Mesenchymal stem cell (in vitro differentiated cells and primary cell): ENCODE measurements at regions not wholly inside any gene's neighbourhood (a gene's known extent, or its start where the extent isn't known, plus 50 kb on each side); places are given as distances from the start of the nearest gene placed in this dataset.
"Not testable (repeated sequence)": the region's sequence is repeated elsewhere in the genome, so short reads cannot be mapped to it uniquely, and the experiment has no call there.

Experiments used
- DNase-seq: peaks from one replicate; pipeline ENCODE4 v3.0.0-alpha.2; 2013
- H2AFZ ChIP-seq: one replicate; pipeline ENCODE4 v1.6.1; 2013; ENCODE audit warnings: low read depth, mild to moderate bottlenecking, control low read depth, inconsistent platforms, low read length, moderate library complexity
- H2AK5ac ChIP-seq: 2 replicates; pipeline ENCODE4 v1.6.1; 2013; ENCODE audit warnings: low read length, moderate library complexity, mild to moderate bottlenecking, inconsistent platforms; ENCODE audit not compliant: severe bottlenecking
- H2BK120ac ChIP-seq: one replicate; pipeline ENCODE4 v1.6.1; 2013; ENCODE audit warnings: low read depth, mild to moderate bottlenecking, inconsistent platforms, low read length, moderate library complexity
- H2BK12ac ChIP-seq, 2 experiments: one replicate each; pipeline ENCODE4 v1.6.1; 2013; ENCODE audit warnings: inconsistent platforms in 2 of 2, low read length in 2 of 2, mild to moderate bottlenecking in 2 of 2, moderate library complexity in 2 of 2, control low read depth in 1 of 2
- H2BK15ac ChIP-seq: one replicate; pipeline ENCODE4 v1.6.1; 2013; ENCODE audit warnings: mild to moderate bottlenecking, low read depth, inconsistent platforms; ENCODE audit not compliant: poor library complexity, severe bottlenecking
- H2BK5ac ChIP-seq: 2 replicates; pipeline ENCODE4 v1.6.1; 2013; ENCODE audit warnings: low read depth, mild to moderate bottlenecking, low read length, control low read depth, inconsistent platforms; ENCODE audit not compliant: poor library complexity, severe bottlenecking
- H3K14ac ChIP-seq, 2 experiments: one replicate each; pipeline ENCODE4 v1.6.1; 2013; ENCODE audit warnings: inconsistent platforms in 2 of 2, low read length in 2 of 2, control low read depth in 1 of 2, mild to moderate bottlenecking in 1 of 2, moderate library complexity in 1 of 2
- H3K18ac ChIP-seq, 2 experiments: one replicate each; pipeline ENCODE4 v1.6.1; 2013; ENCODE audit warnings: inconsistent platforms in 2 of 2, low read length in 2 of 2, control low read depth in 1 of 2, low read depth in 1 of 2, mild to moderate bottlenecking in 1 of 2
- H3K23ac ChIP-seq, 2 experiments: one replicate each; pipeline ENCODE4 v1.6.1; 2013; ENCODE audit warnings: inconsistent platforms in 2 of 2, low read length in 2 of 2, mild to moderate bottlenecking in 2 of 2, moderate library complexity in 2 of 2, control low read depth in 1 of 2
- H3K27ac ChIP-seq: 2 replicates; pipeline ENCODE4 v1.5.1; 2013; ENCODE audit warnings: mild to moderate bottlenecking, moderate library complexity, low read length, control low read depth, inconsistent platforms; ENCODE audit not compliant: poor library complexity, severe bottlenecking
- H3K27me3 ChIP-seq, 2 experiments: 2 replicates each; pipeline versions ENCODE4 v1.6.1 to v1.7.0; 2013; ENCODE audit warnings: low read length in 2 of 2, mild to moderate bottlenecking in 2 of 2, moderate library complexity in 2 of 2, control low read depth in 1 of 2, inconsistent platforms in 1 of 2; ENCODE audit not compliant: control insufficient read depth in 1 of 2, insufficient read depth in 1 of 2
- H3K36me3 ChIP-seq, 2 experiments: 2 replicates each; pipeline versions ENCODE4 v1.6.1 to v1.7.0; 2013; ENCODE audit warnings: low read length in 2 of 2, control low read depth in 1 of 2, inconsistent platforms in 1 of 2, low read depth in 1 of 2, mild to moderate bottlenecking in 1 of 2; ENCODE audit not compliant: insufficient read depth in 2 of 2, control insufficient read depth in 1 of 2
- H3K4ac ChIP-seq, 2 experiments: one replicate each; pipeline ENCODE4 v1.6.1; 2013; ENCODE audit warnings: inconsistent platforms in 2 of 2, low read length in 2 of 2, mild to moderate bottlenecking in 2 of 2, moderate library complexity in 2 of 2, control low read depth in 1 of 2, low read depth in 1 of 2
- H3K4me1 ChIP-seq: 2 replicates; pipeline ENCODE4 v1.6.1; 2013; ENCODE audit warnings: low read depth, low read length, control low read depth; ENCODE audit not compliant: control insufficient read depth, insufficient read depth
- H3K4me2 ChIP-seq: 2 replicates; pipeline ENCODE4 v1.6.1; 2013; ENCODE audit warnings: low read length, mild to moderate bottlenecking, inconsistent platforms; ENCODE audit not compliant: poor library complexity, severe bottlenecking
- H3K4me3 ChIP-seq, 2 experiments: 2 replicates each; pipeline versions ENCODE4 v1.5.1 to v1.7.0; 2013; ENCODE audit warnings: low read length in 2 of 2, mild to moderate bottlenecking in 2 of 2, control low read depth in 1 of 2, low read depth in 1 of 2; ENCODE audit not compliant: insufficient read depth in 1 of 2
- H3K79me1 ChIP-seq: replicated peaks from 2 replicates; pipeline ENCODE4 v1.6.1; 2013; ENCODE audit warnings: mild to moderate bottlenecking, control low read depth, low read length, inconsistent platforms; ENCODE audit not compliant: poor library complexity, severe bottlenecking
- H3K9ac ChIP-seq: 2 replicates; pipeline ENCODE4 v1.7.0; 2013; ENCODE audit warnings: mild to moderate bottlenecking, low read length, moderate library complexity
- H3K9me3 ChIP-seq: 2 replicates; pipeline ENCODE4 v1.7.0; 2013; ENCODE audit warnings: mild to moderate bottlenecking, low read length; ENCODE audit not compliant: control insufficient read depth
- H4K8ac ChIP-seq: one replicate; pipeline ENCODE4 v1.6.1; 2013; ENCODE audit warnings: inconsistent platforms, mild to moderate bottlenecking, low read length, moderate library complexity
- H4K91ac ChIP-seq: one replicate; pipeline ENCODE4 v1.6.1; 2013; ENCODE audit warnings: mild to moderate bottlenecking, low read length, inconsistent platforms
- WGBS: methylation state at CpG from one replicate; pipeline ENCODE4 v1.1.7; 2013; ENCODE audit warnings: mixed read lengths; 5-methylcytosine and 5-hydroxymethylcytosine counted together

DNA sequence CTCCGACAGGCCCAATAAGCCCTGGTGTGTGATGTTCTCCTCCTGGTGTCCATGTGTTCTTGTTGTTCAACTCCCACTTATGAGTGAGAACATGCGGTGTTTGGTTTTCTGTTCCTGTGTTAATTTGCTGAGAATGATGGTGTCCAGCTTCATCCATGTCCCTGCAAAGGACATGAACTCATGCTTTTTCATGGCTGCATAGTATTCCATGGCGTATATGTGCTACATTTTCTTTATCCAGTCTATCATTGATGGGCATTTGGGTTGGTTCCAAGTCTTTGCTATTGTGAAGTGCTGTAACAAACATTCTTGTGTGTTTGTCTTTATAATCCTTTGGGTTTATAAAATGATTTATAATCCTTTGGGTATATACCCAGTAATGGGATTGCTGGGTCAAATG is 142.1 kb upstream of the DPP10 start:
- H2BK120ac ChIP-seq, H3K79me1 ChIP-seq, H3K4me2 ChIP-seq, H2BK12ac ChIP-seq, H2BK15ac ChIP-seq, H3K9ac ChIP-seq, H3K23ac ChIP-seq, H3K14ac ChIP-seq, H3K36me3 ChIP-seq, H2AK5ac ChIP-seq, H3K18ac ChIP-seq, H4K8ac ChIP-seq, DNase-seq, H3K4me3 ChIP-seq, H3K4me1 ChIP-seq, H3K27ac ChIP-seq, H3K4ac ChIP-seq, H3K9me3 ChIP-seq, H2AFZ ChIP-seq, H3K27me3 ChIP-seq, H2BK5ac ChIP-seq, H4K91ac ChIP-seq: not testable (repeated sequence)
- 96% methylated on average over 3 of the region's 3 CpGs for WGBS

DNA sequence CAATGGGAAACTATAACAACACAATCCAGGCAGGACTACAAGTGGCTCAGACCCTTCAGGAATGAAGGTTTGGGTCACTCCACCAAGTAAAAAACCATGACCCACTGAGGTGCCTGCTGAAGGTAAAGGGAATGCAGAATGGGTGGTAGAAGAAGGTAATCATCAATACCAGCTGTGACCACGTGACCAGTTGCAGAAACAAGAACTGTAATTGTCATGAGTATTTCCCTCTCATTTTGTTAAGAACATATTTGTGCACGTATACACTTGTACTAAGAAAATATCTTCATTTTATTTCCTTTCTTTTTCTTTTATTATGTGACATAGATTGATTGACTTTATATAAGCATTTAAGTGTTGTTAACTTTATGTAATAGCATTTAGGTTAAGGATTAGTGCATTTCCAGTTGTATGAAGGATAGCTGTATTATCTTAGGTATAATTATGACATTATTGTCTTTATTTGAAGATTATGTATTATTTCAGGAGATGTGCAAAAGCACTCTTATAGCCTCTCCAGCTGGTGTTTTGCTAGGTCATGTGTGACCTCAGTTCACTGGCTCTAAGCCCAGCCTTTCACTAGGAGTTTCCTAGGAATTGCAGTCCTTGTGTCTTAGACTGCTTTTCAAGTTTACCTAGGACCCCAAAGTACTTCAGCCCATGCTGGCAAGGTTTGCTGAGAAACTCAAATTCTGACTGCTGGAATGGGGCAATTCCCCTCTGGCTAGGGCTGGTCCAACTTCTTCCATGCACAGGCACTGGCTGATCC is 125.7 kb upstream of the DPP10 start:
- no peak overlapping the region for H4K91ac ChIP-seq
- H2BK5ac ChIP-seq, result no peak overlapping the region
- no peak overlapping the region for H4K8ac ChIP-seq
- no peaks in the 10 kb centered on the region for H3K27me3 ChIP-seq
- H2AFZ ChIP-seq, result no peak overlapping the region
- no peak overlapping the region for H3K27ac ChIP-seq
- no peaks in the 10 kb centered on the region for H3K9me3 ChIP-seq
- H2BK12ac ChIP-seq, result no peak overlapping the region
- H3K9ac ChIP-seq, result no peak overlapping the region
- no peak overlapping the region for H2AK5ac ChIP-seq
- H3K4me2 ChIP-seq, result no peak overlapping the region
- no peak overlapping the region for H3K14ac ChIP-seq
- no peaks in the 10 kb centered on the region for H3K79me1 ChIP-seq
- no peak overlapping the region for H3K4ac ChIP-seq
- no peak for DNase-seq
- H3K23ac ChIP-seq, result no peak overlapping the region
- H3K36me3 ChIP-seq, result no peaks in the 10 kb centered on the region
- H2BK120ac ChIP-seq, result no peak overlapping the region
- no peak overlapping the region for H2BK15ac ChIP-seq
- H3K4me1 ChIP-seq, result no peaks in the 10 kb centered on the region
- no peak overlapping the region for H3K18ac ChIP-seq
- WGBS, result no CpG with 5 or more reads among the region's 2 CpGs
- H3K4me3 ChIP-seq, result no peak overlapping the region

DNA sequence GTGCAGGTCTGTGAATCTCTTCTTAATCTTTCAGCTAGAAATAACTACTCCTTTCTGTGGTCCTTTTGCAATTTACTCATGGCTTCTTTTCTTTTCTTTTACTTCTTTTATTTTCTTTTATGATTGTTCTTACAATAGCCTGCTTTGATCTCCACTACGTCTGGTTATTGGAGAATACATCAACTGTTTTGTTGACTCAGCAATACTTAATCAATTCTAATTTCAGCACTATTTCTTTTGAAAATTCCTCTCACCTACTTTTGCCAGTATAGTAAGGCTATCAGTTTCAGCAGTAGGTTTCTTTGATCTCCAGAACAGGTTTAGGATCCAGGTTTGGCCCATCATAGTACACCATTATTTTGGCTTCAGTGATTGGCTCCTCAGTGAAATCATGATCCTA is 111.8 kb upstream of the DPP10 start:
- WGBS, result 71% methylated on average over 1 of the region's 1 CpG
- H3K23ac ChIP-seq, result no peak overlapping the region

DNA sequence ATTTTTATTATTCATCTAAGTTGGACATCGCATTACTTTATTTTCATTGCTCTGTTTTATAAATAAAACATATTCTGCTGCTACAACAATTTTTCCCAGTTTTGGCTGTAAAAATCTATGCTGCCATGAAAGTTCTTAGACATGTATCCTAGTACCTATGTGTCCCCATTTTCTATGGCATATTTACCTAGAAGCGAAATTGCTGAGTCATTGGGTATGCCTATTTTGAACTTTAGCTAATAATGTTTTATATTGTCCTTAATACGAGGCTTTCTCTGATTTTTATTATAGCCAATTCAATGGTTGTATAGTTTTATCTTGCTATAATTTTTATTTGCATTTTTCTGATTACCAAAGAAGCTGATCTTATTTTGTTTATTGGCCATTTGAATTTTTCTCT is 110.5 kb upstream of the DPP10 start:
- 100% methylated on average over 1 of the region's 3 CpGs for WGBS

More for the DNA sequence above, 111.8 kb upstream of the DPP10 start:
- Histone ChIP-seq H3K4ac (no peak overlapping the region), H3K4me3 (no peak overlapping the region), H3K18ac (no peak overlapping the region), H3K79me1 (no peaks in the 10 kb centered on the region), H2BK120ac (no peak overlapping the region), H3K14ac (no peak overlapping the region), H2AK5ac (no peak overlapping the region), H3K4me1 (no peaks in the 10 kb centered on the region), H2BK12ac (no peak overlapping the region), H3K27ac (no peak overlapping the region), H2BK5ac (no peak overlapping the region), H3K4me2 (no peak overlapping the region), H3K9me3 (no peaks in the 10 kb centered on the region), H3K9ac (no peak overlapping the region), H2BK15ac (no peak overlapping the region), H3K27me3 (no peaks in the 10 kb centered on the region), H2AFZ (no peak overlapping the region), H3K36me3 (no peaks in the 10 kb centered on the region), H4K8ac (no peak overlapping the region), H4K91ac (no peak overlapping the region)
- DNase-seq, result no peak

More for the DNA sequence above, 110.5 kb upstream of the DPP10 start:
- no peaks in the 10 kb centered on the region for H3K79me1 ChIP-seq
- DNase-seq, result no peak
- H2AFZ ChIP-seq, result no peak overlapping the region
- H3K27me3 ChIP-seq, result no peaks in the 10 kb centered on the region
- H2BK120ac ChIP-seq, result no peak overlapping the region
- H4K91ac ChIP-seq, result no peak overlapping the region
- no peak overlapping the region for H3K4ac ChIP-seq
- peak overlapping the region; percentile 19 for H2BK5ac ChIP-seq
- no peak overlapping the region for H2AK5ac ChIP-seq
- no peak overlapping the region for H2BK15ac ChIP-seq
- H3K36me3 ChIP-seq, result no peaks in the 10 kb centered on the region
- no peaks in the 10 kb centered on the region for H3K4me1 ChIP-seq
- H3K4me3 ChIP-seq, result no peak overlapping the region
- no peaks in the 10 kb centered on the region for H3K9me3 ChIP-seq
- H3K4me2 ChIP-seq, result no peak overlapping the region
- no peak overlapping the region for H3K9ac ChIP-seq
- no peak overlapping the region for H3K27ac ChIP-seq
- H2BK12ac ChIP-seq, result no peak overlapping the region
- H4K8ac ChIP-seq, result no peak overlapping the region
- H3K18ac ChIP-seq, result no peak overlapping the region
- no peak overlapping the region for H3K23ac ChIP-seq
- H3K14ac ChIP-seq, result no peak overlapping the region
